SK-N-MC (cell line): ENCODE measurements at regions not wholly inside any gene's neighbourhood (a gene's known extent, or its start where the extent isn't known, plus 50 kb on each side); places are given as distances from the start of the nearest gene placed in this dataset.

Experiments
- DNase-seq: peaks from one replicate; pipeline ENCODE4 v3.0.0-alpha.2; 2011; ENCODE audit warnings: low read depth, low spot score
- H3K27ac ChIP-seq: fragments of 200-600 bp; sonication (generic); 2 replicates; pipeline ENCODE4 v1.5.1; 2016; ENCODE audit warnings: mixed run types
- H3K36me3 ChIP-seq: fragments of 200-600 bp; sonication (generic); 2 replicates; pipeline ENCODE4 v1.6.1; 2017; ENCODE audit warnings: antibody characterized with exemption, low read length, mixed read lengths; ENCODE audit not compliant: insufficient read depth
- H3K4me3 ChIP-seq: fragments of 200-600 bp; sonication (generic); 2 replicates; pipeline ENCODE4 v1.5.1; 2016
- H3K9ac ChIP-seq: fragments of 200-600 bp; sonication (generic); 2 replicates; pipeline ENCODE4 v1.8.0; 2017; ENCODE audit warnings: mixed run types, mixed read lengths; ENCODE audit not compliant: insufficient read length
- H3K9me3 ChIP-seq: fragments of 200-600 bp; sonication (generic); 2 replicates; pipeline ENCODE4 v1.6.1; 2017; ENCODE audit warnings: low read depth, mild to moderate bottlenecking, antibody characterized with exemption, low read length, moderate library complexity, mixed read lengths
- EZH2 ChIP-seq: fragments of 200-600 bp; sonication (generic); IDR thresholded peaks from one replicate; pipeline ENCODE4 v1.6.1; 2017; ENCODE audit warnings: antibody characterized with exemption
- FOXP2 ChIP-seq: optimal IDR thresholded peaks from 2 replicates; pipeline ENCODE3; 2011; ENCODE audit warnings: mild to moderate bottlenecking, moderate library complexity; ENCODE audit not compliant: insufficient read depth; ENCODE audit errors: extremely low read length, control extremely low read depth
- POLR2AphosphoS5 ChIP-seq: IDR thresholded peaks from 2 replicates; pipeline ENCODE4 v1.6.1; 2012; ENCODE audit warnings: mild to moderate bottlenecking, low read depth, low read length, borderline replicate concordance

GRCh38 chr11:112858289-112859023, 102.8 kb upstream of the NCAM1 start:
- TF ChIP-seq FOXP2 (no peak), POLR2AphosphoS5 (no peak), EZH2 (no peak)
- Histone ChIP-seq H3K4me3 (no peak overlapping the region), H3K9me3 (no peaks in the 10 kb centered on the region; the same call in 1 of the 2 replicates), H3K36me3 (no peaks in the 10 kb centered on the region), H3K27ac (no peak overlapping the region), H3K9ac (no peak overlapping the region)
- no peak for DNase-seq

GRCh38 chr11:112859787-112860186, 101.4 kb upstream of the NCAM1 start:
- Histone ChIP-seq H3K36me3 (no peaks in the 10 kb centered on the region), H3K9me3 (no peaks in the 10 kb centered on the region; the same call in 1 of the 2 replicates)
- no peak for TF ChIP-seq POLR2AphosphoS5
- no peak for TF ChIP-seq EZH2
- no peak for TF ChIP-seq FOXP2

GRCh38 chr11:112861356-112861755, 99.9 kb upstream of the NCAM1 start:
- Histone ChIP-seq H3K9me3 (no peaks in the 10 kb centered on the region; the same call in 1 of the 2 replicates), H3K36me3 (no peaks in the 10 kb centered on the region), H3K27ac (no peak overlapping the region), H3K4me3 (no peak overlapping the region), H3K9ac (no peak overlapping the region)
- DNase-seq = no peak
- TF ChIP-seq EZH2 = no peak
- TF ChIP-seq POLR2AphosphoS5 = no peak
- no peak for TF ChIP-seq FOXP2

More at GRCh38 chr11:112859787-112860186, 101.4 kb upstream of the NCAM1 start:
- no peak overlapping the region for H3K9ac ChIP-seq
- no peak overlapping the region for H3K4me3 ChIP-seq
- DNase-seq = no peak
- H3K27ac ChIP-seq = no peak overlapping the region

GRCh38 chr11:112863305-112863704, 97.9 kb upstream of the NCAM1 start:
- DNase-seq = no peak
- Histone ChIP-seq H3K9ac (no peak overlapping the region), H3K9me3 (no peaks in the 10 kb centered on the region; the same call in 1 of the 2 replicates), H3K27ac (no peak overlapping the region), H3K36me3 (no peaks in the 10 kb centered on the region), H3K4me3 (no peak overlapping the region)
- TF ChIP-seq POLR2AphosphoS5 (no peak), EZH2 (no peak), FOXP2 (no peak)

- no peak overlapping the region for H3K9ac ChIP-seq
- no peak for DNase-seq
- H3K36me3 ChIP-seq = no peaks in the 10 kb centered on the region
- H3K4me3 ChIP-seq = no peak overlapping the region
- no peaks in the 10 kb centered on the region; the same call in 1 of the 2 replicates for H3K9me3 ChIP-seq
- no peak overlapping the region for H3K27ac ChIP-seq
- TF ChIP-seq EZH2 (no peak), FOXP2 (no peak), POLR2AphosphoS5 (no peak)
Observed at GRCh38 chr11:112864672-112865071, 96.5 kb upstream of the NCAM1 start.

- DNase-seq = no peak
- Histone ChIP-seq H3K9ac (no peak overlapping the region), H3K36me3 (no peaks in the 10 kb centered on the region), H3K27ac (no peak overlapping the region), H3K9me3 (no peaks in the 10 kb centered on the region), H3K4me3 (no peak overlapping the region)
- TF ChIP-seq POLR2AphosphoS5 (no peak), EZH2 (no peak), FOXP2 (no peak)
Observed at GRCh38 chr11:112871909-112872500, 89.2 kb upstream of the NCAM1 start.

- Histone ChIP-seq H3K36me3 (no peaks in the 10 kb centered on the region), H3K4me3 (no peak overlapping the region), H3K9me3 (no peaks in the 10 kb centered on the region), H3K9ac (no peak overlapping the region), H3K27ac (no peak overlapping the region)
- no peak for TF ChIP-seq FOXP2
- no peak for TF ChIP-seq EZH2
- no peak for TF ChIP-seq POLR2AphosphoS5
- DNase-seq = no peak
Observed at GRCh38 chr11:112874980-112875379, 86.2 kb upstream of the NCAM1 start.

GRCh38 chr11:112877581-112877980, 83.6 kb upstream of the NCAM1 start:
- TF ChIP-seq FOXP2 = no peak
- TF ChIP-seq POLR2AphosphoS5 = no peak
- TF ChIP-seq EZH2 = no peak
- Histone ChIP-seq H3K9ac (no peak overlapping the region), H3K9me3 (no peaks in the 10 kb centered on the region), H3K36me3 (no peaks in the 10 kb centered on the region), H3K4me3 (no peak overlapping the region), H3K27ac (no peak overlapping the region)
- no peak for DNase-seq

GRCh38 chr11:112878033-112878601, 83.1 kb upstream of the NCAM1 start:
- Histone ChIP-seq H3K9ac (no peak overlapping the region), H3K27ac (no peak overlapping the region), H3K36me3 (no peaks in the 10 kb centered on the region), H3K4me3 (no peak overlapping the region), H3K9me3 (no peaks in the 10 kb centered on the region)
- no peak for TF ChIP-seq POLR2AphosphoS5
- TF ChIP-seq EZH2 = no peak
- no peak for TF ChIP-seq FOXP2
- DNase-seq = no peak
